Upper lobe of left lung (tissue), 6 donors: ENCODE measurements at regions not wholly inside any gene's neighbourhood (a gene's known extent, or its start where the extent isn't known, plus 50 kb on each side); places are given as distances from the start of the nearest gene placed in this dataset.

ENCODE experiments used
- ATAC-seq, 2 donors: fragments of 200-7000 bp; cut with Tn5 transposase; one replicate each; pipeline ENCODE4 v1.9.1; 2022; ENCODE audit warnings: mild to moderate bottlenecking in 2 of 2, moderate library complexity in 2 of 2; ENCODE audit not compliant: low FRiP score in 2 of 2
- DNase-seq, 2 donors: peaks; one replicate each; pipeline ENCODE4 v3.0.0-alpha.2; 2019 to 2020
- H3K27ac ChIP-seq, 4 donors: fragments of 200-600 bp; sonication (generic); one replicate each; pipeline ENCODE4 v1.5.1; 2016 to 2019
- H3K27me3 ChIP-seq, 4 donors: fragments of 200-600 bp; sonication (generic); one replicate each; pipeline ENCODE4 v1.5.1; 2017 to 2019
- H3K36me3 ChIP-seq, 4 donors: fragments of 200-600 bp; sonication (generic); one replicate each; pipeline ENCODE4 v1.5.1; 2016 to 2019
- H3K4me1 ChIP-seq, 4 donors: fragments of 200-600 bp; sonication (generic); one replicate each; pipeline ENCODE4 v1.5.1; 2018 to 2019
- H3K4me3 ChIP-seq, 4 donors: fragments of 200-600 bp; sonication (generic); one replicate each; pipeline ENCODE4 v1.5.1; 2017 to 2019; ENCODE audit warnings: mild to moderate bottlenecking in 2 of 4, moderate library complexity in 1 of 4
- H3K9me3 ChIP-seq, 4 donors: fragments of 200-600 bp; sonication (generic); one replicate each; pipeline ENCODE4 v1.5.1; 2018 to 2019
- EP300 ChIP-seq, 4 donors: sonication (generic); formaldehyde crosslinking; IDR thresholded peaks; one replicate each; pipeline ENCODE4 v1.5.1; 2017; ENCODE audit warnings: antibody characterized with exemption in 4 of 4, control low read depth in 2 of 4
- POLR2A ChIP-seq, 4 donors: fragments of 450-650 bp; IDR thresholded peaks; one replicate each; pipeline ENCODE4 v1.5.1; 2016 to 2017; ENCODE audit warnings: antibody characterized with exemption in 4 of 4, mild to moderate bottlenecking in 2 of 4
- POLR2AphosphoS5 ChIP-seq, 2 donors: sonication (generic); formaldehyde crosslinking; IDR thresholded peaks; one replicate each; pipeline ENCODE4 v1.5.1; 2017; ENCODE audit warnings: antibody characterized with exemption in 2 of 2
- WGBS, 2 donors: methylation state at CpG; one replicate each; pipeline ENCODE4 v1.1.5; 2017 to 2018; 5-methylcytosine and 5-hydroxymethylcytosine counted together
- TF ChIP-seq, protein P1 (sequence below), 6 experiments: fragments of 450-650 bp in 4 of 6; fragments of 200-600 bp in 2 of 6; sonication (generic) in 2 of 6; IDR thresholded peaks; one replicate each; pipeline ENCODE4 v1.5.1; 2016 to 2019; ENCODE audit warnings: antibody characterized with exemption in 6 of 6
- donor health status: DM: no; HTN: no; CAD: no; lungs with moderate emphysema.
- donor health status: DM: no; HTN: yes; CAD: no; lungs with severe emphysema.

DNA sequence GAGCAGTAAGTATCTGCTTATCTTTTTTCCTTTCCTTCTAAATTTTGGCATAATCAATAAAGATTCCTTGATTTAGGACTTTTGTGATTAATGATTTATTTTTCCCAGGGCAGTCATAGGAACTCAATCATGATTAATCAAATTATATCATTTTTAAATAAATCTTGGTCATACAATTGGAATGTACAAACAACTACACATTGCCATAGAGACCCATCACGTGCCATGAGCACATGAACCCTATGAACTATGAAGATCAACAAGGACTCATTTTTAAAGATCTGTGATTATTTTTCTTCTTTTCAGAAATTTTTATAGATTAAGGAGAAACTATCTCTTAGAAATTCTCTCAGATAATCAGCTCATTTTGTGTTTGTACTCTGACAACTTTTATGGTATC, 622.4 kb downstream of the BCKDHB start:
- ATAC-seq (no peak), DNase-seq (no peak)
- Histone ChIP-seq H3K36me3 (no peaks in the 10 kb centered on the region), H3K4me1 (no peaks in the 10 kb centered on the region), H3K4me3 (no peak overlapping the region), H3K27me3 (no peaks in the 10 kb centered on the region), H3K9me3 (no peaks in the 10 kb centered on the region), H3K27ac (no peak overlapping the region)
- TF ChIP-seq, protein P1, sequence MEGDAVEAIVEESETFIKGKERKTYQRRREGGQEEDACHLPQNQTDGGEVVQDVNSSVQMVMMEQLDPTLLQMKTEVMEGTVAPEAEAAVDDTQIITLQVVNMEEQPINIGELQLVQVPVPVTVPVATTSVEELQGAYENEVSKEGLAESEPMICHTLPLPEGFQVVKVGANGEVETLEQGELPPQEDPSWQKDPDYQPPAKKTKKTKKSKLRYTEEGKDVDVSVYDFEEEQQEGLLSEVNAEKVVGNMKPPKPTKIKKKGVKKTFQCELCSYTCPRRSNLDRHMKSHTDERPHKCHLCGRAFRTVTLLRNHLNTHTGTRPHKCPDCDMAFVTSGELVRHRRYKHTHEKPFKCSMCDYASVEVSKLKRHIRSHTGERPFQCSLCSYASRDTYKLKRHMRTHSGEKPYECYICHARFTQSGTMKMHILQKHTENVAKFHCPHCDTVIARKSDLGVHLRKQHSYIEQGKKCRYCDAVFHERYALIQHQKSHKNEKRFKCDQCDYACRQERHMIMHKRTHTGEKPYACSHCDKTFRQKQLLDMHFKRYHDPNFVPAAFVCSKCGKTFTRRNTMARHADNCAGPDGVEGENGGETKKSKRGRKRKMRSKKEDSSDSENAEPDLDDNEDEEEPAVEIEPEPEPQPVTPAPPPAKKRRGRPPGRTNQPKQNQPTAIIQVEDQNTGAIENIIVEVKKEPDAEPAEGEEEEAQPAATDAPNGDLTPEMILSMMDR (IDR thresholded peaks at IDR 0.05), result no peak
- TF ChIP-seq EP300 (IDR thresholded peaks at IDR 0.05), result no peak
- no peak for TF ChIP-seq POLR2A (IDR thresholded peaks at IDR 0.05)
- no peak for TF ChIP-seq POLR2AphosphoS5 (IDR thresholded peaks at IDR 0.05)
- WGBS, 2 donors, result 73 to 75% methylated on average over 1 of the region's 1 CpG

DNA sequence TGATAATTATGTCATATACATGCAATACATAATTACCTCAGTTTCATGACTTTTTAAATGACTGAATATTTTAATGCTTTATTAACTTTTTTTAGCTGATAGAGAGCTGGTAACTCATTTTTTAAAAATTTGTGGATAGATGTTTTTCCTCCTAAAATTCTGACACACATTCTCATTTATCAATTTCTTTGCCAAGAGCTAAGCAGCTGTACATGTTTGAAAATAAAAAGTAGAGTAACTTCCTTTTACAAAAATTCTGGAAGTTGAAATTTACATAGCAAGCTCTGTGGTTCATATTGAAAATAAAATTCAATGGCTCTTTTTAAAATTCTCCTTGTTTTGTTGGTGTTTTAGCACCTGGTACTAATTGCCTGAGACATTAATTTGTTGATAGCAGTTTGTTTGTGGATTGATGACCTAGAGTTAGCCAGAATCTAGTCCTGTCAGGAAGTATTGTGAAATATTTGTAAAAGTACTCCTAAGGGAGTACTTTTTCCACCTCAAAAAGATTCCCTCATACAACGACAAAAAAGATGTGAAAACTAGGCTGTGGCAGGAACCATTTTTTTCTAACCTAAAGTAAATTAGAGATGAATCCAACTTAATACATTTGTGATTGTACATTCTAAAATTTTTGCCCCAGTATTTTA, 621.8 kb downstream of the BCKDHB start:
- no peak overlapping the region for H3K27ac ChIP-seq
- H3K36me3 ChIP-seq, result no peaks in the 10 kb centered on the region
- ATAC-seq, result no peak
- no peaks in the 10 kb centered on the region for H3K27me3 ChIP-seq
- DNase-seq, result no peak
- no peaks in the 10 kb centered on the region for H3K4me1 ChIP-seq
- H3K9me3 ChIP-seq, result no peaks in the 10 kb centered on the region
- H3K4me3 ChIP-seq, result no peak overlapping the region
- WGBS, 2 donors, result 44 to 56% methylated on average over 1 of the region's 1 CpG
- TF ChIP-seq POLR2A (IDR thresholded peaks at IDR 0.05) (no peak), POLR2AphosphoS5 (IDR thresholded peaks at IDR 0.05) (no peak), EP300 (IDR thresholded peaks at IDR 0.05) (no peak)
- TF ChIP-seq, protein P1 (IDR thresholded peaks at IDR 0.05), result no peak

DNA sequence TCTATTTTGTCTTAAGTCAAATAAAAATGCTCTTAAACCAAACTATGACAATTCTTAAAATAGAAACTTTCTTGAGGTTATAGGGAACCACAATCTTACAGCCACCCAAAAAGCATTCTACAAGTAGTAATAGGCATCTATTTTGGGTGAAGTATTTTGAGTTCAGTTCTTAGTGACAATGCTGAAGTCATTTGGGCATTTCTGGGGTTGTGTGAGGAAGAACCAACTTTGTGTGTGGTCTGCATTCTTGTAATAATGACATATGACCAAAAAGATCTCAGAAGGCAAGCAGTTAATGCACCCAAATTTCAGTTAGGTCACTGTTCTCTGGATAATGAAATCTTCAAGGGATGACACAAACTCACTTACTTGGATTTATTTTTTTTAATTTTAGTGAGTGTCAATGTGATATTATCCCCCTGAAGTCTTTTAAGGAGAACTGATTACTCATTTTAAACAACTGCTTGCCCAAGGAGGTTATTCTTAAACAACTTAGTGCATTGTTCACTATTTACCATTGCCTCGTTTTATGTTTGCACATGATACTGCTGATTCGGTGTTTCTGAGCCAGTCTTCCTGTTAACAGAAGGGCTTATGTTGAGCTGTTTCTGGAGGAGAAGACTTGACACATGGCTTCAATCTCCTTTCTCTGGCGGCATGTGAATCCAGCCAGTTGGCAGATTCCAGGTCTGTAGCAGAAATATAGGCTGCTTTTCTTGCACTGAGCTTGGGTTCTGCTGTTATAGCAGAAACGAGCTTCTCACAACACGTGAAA, 618.9 kb downstream of the BCKDHB start:
- Histone ChIP-seq H3K27me3 (no peaks in the 10 kb centered on the region), H3K9me3 (no peaks in the 10 kb centered on the region), H3K4me3 (no peak overlapping the region), H3K4me1 (no peaks in the 10 kb centered on the region), H3K36me3 (no peaks in the 10 kb centered on the region), H3K27ac (no peak overlapping the region)
- ATAC-seq (no peak), DNase-seq (no peak)
- WGBS, 2 donors, result 64 to 68% methylated on average over 5 of the region's 5 CpGs
- TF ChIP-seq POLR2AphosphoS5 (IDR thresholded peaks at IDR 0.05) (no peak), POLR2A (IDR thresholded peaks at IDR 0.05) (no peak), EP300 (IDR thresholded peaks at IDR 0.05) (no peak)
- TF ChIP-seq, protein P1 (IDR thresholded peaks at IDR 0.05), result no peak

DNA sequence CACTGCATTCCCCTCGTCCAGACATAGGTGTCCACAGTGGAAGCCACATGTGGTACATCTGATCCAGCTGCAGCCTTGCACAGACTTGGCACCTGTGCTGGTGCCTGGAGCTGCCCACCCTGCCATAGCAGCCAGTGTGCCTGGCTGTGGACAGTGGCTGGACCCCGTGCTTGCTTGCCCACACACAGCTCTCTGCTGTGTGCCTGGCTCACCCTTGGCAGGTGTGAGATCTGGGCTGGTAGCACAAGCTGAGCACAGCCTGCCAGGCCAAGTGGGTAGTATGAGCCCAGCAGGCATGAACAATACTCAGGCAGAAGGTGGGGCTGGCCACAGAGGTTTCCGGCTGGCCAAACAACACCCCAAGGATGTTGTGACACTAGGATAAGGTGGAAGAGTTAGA, 614.4 kb downstream of the BCKDHB start:
- no peak overlapping the region for H3K4me3 ChIP-seq
- 90 to 94% methylated on average over 1 to 2 of the region's 3 CpGs for WGBS, 2 donors
- no peaks in the 10 kb centered on the region for H3K27me3 ChIP-seq
- no peaks in the 10 kb centered on the region for H3K4me1 ChIP-seq
- H3K9me3 ChIP-seq, result no peaks in the 10 kb centered on the region
- DNase-seq (peak in 1 of 2 donors; percentile 42), ATAC-seq (peak; percentile 34 to 42)
- no peak overlapping the region for H3K27ac ChIP-seq
- H3K36me3 ChIP-seq, result no peaks in the 10 kb centered on the region
- TF ChIP-seq POLR2AphosphoS5 (IDR thresholded peaks at IDR 0.05) (no peak), EP300 (IDR thresholded peaks at IDR 0.05) (no peak), POLR2A (IDR thresholded peaks at IDR 0.05) (no peak)
- TF ChIP-seq, protein P1 (IDR thresholded peaks at IDR 0.05), result no peak
